CD4-positive, alpha-beta T cell treated with Interleukin-1 beta for 1 hour (primary cell): ENCODE measurements at regions not wholly inside any gene's neighbourhood (a gene's known extent, or its start where the extent isn't known, plus 50 kb on each side); places are given as distances from the start of the nearest gene placed in this dataset.
"Not testable (repeated sequence)": the region's sequence is repeated elsewhere in the genome, so short reads cannot be mapped to it uniquely, and the experiment has no call there.

ENCODE experiments used
- DNase-seq, 2 donors: peaks; one replicate each; pipeline ENCODE4 v3.0.0-alpha.2; 2020 to 2022

- DNase-seq: no peak
These were observed 263.7 kb upstream of the PCDH9 start for GRCh38 chr13:67493835-67494234.

GRCh38 chr13:67489016-67489415 is 258.9 kb upstream of the PCDH9 start:
- DNase-seq: no peak

- DNase-seq: no peak
These were observed 251.3 kb upstream of the PCDH9 start for GRCh38 chr13:67481445-67481844.

GRCh38 chr13:67474115-67474514 is 244.0 kb upstream of the PCDH9 start:
- no peak for DNase-seq

GRCh38 chr13:67469623-67470022 is 239.5 kb upstream of the PCDH9 start:
- DNase-seq: no peak

DNA sequence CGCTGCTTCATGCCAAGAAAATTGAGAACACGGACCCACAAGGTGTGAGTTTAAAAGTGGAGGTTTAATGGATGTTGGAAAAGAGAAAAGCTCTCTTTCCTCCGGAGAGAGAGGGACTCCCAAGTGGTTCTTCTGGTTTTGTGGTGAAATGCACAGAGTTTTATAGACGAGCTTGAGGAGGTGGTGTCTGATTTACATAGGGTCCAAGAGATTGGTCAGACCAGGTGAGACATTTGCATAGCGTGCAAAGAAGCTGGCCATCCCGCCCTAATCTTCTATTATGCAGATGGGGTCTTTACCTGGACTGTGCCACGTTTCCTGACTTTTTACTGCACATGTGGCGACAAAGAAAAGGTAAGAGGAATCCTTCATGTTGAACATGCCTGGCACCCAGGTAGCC is 236.4 kb upstream of the PCDH9 start:
- DNase-seq: no peak

DNA sequence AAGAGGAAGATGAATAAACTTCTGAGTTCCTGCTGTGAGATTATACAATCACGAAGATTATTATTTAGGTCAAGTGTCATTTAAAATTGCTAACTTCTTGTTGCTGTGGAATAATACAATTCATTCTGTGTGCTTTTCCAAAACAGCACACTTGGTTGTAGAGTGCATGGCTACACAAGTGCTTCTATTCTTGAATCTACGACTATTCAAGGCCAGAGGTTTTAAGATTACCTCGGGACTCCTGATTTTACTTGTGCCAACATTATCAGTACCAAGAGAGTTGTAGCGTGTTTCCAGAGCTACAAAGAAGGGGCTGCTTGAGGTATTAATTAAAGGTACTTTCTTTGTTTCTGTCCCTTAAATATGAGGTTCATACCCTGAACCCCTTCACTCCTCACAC is 234.0 kb upstream of the PCDH9 start:
- DNase-seq: no peak

DNA sequence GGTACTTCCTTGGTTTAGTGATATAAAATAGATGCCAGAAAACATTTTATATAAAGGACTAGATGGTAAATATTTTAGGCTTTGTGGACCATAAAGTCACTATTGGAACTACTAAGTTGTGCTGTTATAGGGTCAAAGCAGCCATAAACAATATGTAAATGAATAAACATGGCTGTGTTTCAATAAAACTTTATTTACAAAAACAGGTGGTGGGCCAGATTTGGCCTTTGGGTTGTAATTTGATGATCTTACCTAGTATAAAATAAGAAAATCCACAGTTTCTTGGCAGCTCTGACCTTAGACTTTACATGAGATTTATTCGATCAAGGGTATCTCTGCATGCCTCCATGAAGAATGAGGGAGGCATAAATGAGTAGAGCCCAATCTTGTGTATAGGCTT is 232.0 kb upstream of the PCDH9 start:
- DNase-seq: no peak

- DNase-seq: not testable (repeated sequence)
These were observed 222.4 kb upstream of the PCDH9 start for GRCh38 chr13:67452526-67452925.

- DNase-seq: no peak
These were observed 215.3 kb upstream of the PCDH9 start for GRCh38 chr13:67445436-67445835.

- no peak for DNase-seq
These were observed 213.8 kb upstream of the PCDH9 start for GRCh38 chr13:67443923-67444322.

GRCh38 chr13:67440236-67440975 is 210.3 kb upstream of the PCDH9 start:
- DNase-seq: no peak

DNA sequence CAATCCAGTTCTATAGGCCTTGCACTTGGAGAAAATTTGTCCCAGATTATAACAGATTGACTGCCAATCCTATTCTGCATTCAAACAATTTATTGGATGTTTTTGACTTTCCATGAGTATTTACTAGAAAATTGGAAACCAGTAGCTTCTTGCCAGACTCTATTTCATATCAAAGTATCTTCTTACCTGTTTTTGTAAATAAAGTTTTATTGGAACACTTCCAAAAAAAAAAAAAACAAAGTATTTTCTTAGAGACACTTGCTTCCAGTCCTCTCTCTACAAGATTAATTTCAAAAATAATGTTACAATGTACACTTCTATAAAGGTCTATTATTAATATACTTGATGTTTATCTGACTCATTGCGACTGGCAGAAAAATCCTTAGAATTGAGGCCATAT is 209.2 kb upstream of the PCDH9 start:
- no peak for DNase-seq

- DNase-seq: no peak
These were observed 208.3 kb upstream of the PCDH9 start for GRCh38 chr13:67438465-67438864.

GRCh38 chr13:67437244-67437643 is 207.1 kb upstream of the PCDH9 start:
- DNase-seq: no peak

GRCh38 chr13:67421475-67421874 is 191.3 kb upstream of the PCDH9 start:
- DNase-seq: no peak

DNA sequence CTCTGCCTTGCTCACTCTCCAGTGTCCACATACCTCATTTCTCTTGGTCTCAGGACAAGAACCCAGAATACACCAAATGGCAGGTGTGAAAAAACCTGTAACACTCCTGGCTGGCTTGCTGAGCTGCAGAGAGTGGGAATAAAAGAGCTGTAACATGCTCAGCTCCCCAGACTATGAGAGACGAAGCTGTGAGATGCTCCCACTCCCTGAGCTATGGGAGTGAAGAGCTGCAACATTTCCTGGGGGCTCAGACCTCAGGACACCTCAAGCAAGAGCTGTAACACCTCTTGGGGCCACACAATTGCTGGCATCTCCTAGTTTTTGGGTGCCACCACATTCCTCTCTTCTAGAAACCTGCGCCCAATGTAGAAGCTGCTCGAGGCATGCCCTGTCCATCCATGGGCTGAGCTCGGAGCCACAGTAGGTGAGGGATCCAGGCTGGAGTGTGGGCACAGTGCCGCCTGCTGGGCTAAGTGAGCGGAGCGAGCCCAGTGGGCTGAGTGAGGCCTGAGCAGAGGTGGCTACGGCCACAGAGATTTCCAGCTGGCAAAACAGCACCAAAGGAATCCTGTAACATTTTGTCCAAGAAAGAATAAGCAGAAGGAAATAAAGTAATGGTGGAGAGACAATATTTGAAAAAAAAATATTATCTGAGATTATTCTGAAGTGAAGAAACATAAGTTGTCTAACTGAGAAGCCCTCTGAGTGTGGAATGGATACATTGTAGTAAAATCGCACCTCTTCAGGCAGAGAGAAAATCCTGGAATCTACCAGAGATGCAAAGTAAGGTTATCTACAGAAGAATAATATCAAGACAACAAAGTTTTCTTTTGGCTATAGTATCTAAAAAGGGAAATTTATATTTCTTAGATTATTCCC is 186.2 kb upstream of the PCDH9 start:
- no peak for DNase-seq

DNA sequence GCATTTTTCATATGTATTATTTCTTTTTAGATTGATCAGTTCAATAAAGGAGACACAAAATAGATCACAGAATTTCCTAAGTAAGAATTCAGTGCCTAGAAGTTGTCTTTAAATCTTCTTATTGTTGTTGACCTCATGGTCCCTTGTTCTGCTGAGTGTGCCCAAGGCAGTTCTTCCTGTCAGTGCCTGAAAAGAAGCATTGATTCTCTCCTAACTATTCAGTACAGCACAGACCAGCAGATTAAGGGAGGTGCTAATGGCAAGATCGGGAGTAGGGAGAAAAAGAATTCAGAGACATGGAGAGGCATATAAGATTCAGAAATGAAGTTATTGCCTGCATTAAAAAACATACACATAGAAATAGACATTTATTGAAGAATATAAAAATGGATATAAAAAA is 180.5 kb upstream of the PCDH9 start:
- DNase-seq: no peak

DNA sequence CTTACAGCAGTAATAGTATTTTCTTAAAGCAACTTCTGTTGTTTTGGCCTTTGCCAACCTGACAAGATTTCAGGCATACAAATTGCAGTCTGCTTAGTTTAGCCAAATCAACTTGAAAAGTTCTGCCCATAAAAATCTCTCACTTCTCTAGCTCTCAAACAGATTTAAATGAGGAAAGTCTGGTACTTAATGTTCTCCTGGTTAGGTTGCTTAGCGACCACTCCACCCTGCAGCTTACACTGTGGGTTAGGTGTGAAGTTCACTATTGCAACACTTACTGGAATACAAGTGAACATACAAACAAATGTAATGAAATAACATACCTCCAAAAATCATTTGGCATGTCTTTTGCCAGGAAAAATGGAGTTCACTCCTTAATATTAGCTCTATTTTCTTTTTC is 178.7 kb upstream of the PCDH9 start:
- no peak for DNase-seq

DNA sequence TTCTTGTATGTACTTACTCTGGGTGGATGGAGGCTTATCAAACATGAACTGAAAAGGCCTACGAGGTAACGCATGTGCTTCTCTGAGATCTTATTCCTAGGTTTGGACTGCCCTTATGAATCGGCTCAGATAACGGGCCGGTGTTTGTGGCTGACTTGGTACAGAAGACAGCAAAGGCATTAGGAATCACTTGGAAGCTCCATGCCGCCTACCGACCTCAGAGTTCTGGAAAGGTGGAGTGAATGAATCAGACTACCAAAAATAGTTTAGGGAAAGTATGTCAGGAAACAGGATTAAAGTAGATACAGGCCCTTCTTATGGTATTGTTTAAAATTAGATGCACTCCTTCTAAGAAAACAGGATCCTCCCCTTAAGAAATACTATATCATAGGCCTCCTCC is 172.4 kb upstream of the PCDH9 start:
- DNase-seq: no peak

DNA sequence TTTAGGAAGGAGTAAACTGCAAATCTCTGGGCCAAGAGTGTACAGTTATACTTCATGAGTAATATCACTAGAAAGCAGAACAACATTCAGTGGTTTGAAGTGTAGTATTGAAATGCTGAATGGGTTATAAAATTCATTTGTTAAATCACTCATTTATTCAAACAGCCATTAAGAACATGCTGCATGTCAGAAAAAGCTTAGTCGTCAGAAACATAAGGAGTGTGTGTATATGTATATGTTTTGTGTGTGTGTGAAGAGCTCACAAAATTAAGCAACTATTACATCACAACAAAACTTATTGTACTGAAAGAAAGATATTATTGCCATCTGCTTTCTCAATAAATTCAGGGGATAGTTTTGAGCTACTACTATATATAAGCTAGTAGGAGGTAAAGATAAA is 165.4 kb upstream of the PCDH9 start:
- no peak for DNase-seq

- no peak for DNase-seq
These were observed 161.9 kb upstream of the PCDH9 start for GRCh38 chr13:67392014-67392413.

DNA sequence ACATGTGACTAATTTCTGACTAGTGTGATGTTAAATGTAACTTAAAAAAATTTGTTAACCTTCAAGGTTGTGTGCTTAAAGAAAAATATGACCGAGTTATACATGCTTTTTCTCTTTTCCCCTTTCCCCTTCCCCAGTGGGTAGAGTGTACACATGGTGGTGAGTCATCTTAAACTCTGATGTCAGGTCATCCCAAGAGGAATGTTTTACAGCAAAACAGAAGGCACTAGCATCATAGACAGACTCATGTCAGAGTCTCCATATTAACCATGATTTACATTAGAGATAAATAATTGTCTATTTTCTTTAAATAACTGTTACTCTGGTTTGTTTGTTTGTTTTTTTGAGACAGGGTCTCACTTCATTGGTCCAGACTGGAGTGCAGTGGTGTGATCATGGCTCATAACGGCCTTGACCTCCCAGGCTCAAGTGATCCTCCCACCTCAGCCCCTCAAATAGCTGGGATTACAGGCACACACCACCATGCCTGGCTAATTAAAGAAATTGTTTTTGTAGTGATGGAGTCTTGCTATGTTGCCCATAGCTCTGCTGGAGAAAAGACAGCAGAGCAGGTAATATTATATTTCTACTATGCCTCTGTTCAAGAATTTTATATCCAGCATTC is 160.4 kb upstream of the PCDH9 start:
- no peak for DNase-seq

GRCh38 chr13:67389171-67389570 is 159.0 kb upstream of the PCDH9 start:
- DNase-seq: no peak
